Astrocyte of the cerebellum (primary cell): ENCODE measurements at regions not wholly inside any gene's neighbourhood (a gene's known extent, or its start where the extent isn't known, plus 50 kb on each side); places are given as distances from the start of the nearest gene placed in this dataset.
A peak's percentile ranks its signal among the peaks of the same experiment; 100 is the strongest.

Experiments
- DNase-seq: peaks from one replicate; pipeline ENCODE4 v3.0.0-alpha.2; 2011; ENCODE audit warnings: low read depth
- H3K4me3 ChIP-seq: 2 replicates; pipeline ENCODE4 v1.5.1; 2011; ENCODE audit warnings: mild to moderate bottlenecking, low read depth, low read length, moderate library complexity
- in situ Hi-C: cut with HindIII; loops from 2 replicates; pipeline ENCODE4 v1.10.0; 2017; ENCODE audit warnings: low sequenced_read_pairs
- TF ChIP-seq, protein P1 (sequence below): IDR thresholded peaks from 2 replicates; pipeline ENCODE4 v1.5.1; 2012; ENCODE audit warnings: low read length, low read depth, moderate library complexity, mild to moderate bottlenecking; ENCODE audit errors: missing control alignments

DNA sequence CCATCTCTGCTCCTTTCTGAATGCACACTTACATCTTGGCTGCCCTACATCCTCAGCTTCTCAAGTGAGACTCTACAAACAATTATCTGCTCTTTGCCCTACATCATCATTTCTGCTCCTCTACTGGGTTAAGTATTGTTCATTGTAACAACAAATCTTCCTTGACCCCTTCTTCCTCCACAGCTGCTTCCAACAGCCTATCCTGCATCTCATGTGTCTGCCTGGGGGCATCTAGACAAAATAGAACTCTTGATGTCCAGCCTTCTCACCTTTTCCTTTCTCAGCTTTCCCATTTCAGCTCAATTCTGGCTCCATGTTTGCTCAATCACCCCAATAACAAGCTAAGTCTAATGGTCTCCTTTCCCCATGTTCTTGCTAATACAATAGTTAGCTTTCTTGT is 509.8 kb downstream of the DIRAS2 start:
- DNase-seq = no peak
- H3K4me3 ChIP-seq = no peak overlapping the region
- in situ Hi-C loops = no loop called here
- TF ChIP-seq, protein P1, sequence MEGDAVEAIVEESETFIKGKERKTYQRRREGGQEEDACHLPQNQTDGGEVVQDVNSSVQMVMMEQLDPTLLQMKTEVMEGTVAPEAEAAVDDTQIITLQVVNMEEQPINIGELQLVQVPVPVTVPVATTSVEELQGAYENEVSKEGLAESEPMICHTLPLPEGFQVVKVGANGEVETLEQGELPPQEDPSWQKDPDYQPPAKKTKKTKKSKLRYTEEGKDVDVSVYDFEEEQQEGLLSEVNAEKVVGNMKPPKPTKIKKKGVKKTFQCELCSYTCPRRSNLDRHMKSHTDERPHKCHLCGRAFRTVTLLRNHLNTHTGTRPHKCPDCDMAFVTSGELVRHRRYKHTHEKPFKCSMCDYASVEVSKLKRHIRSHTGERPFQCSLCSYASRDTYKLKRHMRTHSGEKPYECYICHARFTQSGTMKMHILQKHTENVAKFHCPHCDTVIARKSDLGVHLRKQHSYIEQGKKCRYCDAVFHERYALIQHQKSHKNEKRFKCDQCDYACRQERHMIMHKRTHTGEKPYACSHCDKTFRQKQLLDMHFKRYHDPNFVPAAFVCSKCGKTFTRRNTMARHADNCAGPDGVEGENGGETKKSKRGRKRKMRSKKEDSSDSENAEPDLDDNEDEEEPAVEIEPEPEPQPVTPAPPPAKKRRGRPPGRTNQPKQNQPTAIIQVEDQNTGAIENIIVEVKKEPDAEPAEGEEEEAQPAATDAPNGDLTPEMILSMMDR = no peak

GRCh38 chr9:90137801-90138200 is 504.8 kb downstream of the DIRAS2 start:
- H3K4me3 ChIP-seq = no peak overlapping the region
- in situ Hi-C loops = no loop called here
- no peak for DNase-seq
- TF ChIP-seq, protein P1 = no peak

DNA sequence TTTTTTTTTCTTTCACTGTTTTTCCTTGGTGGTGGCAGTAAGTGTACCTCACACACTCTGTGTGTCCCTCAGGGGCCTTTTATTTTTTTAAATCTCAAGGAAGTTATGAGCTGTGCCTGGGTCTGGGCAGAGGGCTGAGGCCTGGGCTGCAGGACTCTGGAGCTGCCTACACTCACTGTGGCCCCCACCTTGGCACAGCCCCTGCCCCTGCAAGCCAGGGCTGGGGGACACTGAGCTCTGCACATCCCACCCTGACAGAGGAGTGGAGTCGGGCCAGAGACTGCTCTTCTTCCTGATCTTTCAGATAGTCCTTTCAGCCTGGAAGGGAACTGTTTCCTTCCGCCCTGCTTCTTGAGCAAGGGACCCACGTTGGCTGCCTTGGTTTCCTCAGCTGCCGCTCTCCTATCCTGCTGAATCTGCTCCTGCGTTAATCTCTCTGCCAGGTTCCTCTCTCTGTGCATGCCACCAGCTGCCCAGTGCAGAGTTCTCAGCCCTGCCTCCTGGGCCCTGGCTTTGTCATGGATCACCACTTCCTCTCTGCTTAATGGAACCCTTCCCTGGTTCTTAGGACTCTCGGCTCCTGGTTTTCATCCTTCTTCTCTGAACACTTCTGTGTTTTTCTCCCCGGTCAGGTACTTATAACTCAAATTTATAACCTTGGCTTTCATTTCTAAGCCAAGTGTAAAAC is 502.3 kb downstream of the DIRAS2 start:
- TF ChIP-seq, protein P1 = no peak
- no peak for DNase-seq
- in situ Hi-C loops = no loop called here

DNA sequence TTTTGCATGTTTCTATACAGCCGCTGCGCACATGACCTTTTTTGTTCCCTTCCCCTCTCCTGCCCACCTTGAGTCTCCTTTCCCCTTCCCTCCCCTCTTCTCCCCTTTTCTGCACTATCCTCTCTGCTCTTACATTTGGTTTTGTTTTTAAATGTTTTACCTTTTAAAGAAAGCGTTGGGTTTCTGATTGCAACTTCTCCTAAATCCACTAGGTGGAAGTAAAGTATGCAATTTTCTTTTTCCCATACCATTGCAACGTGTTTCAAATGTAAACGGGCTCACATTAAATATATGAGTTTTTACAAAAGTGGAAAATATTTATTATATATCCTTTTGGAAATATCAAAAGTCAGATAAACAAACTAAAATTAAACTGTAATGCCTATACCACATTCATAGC is 500.9 kb downstream of the DIRAS2 start:
- DNase-seq = peak; percentile 12
- no peak overlapping the region for H3K4me3 ChIP-seq
- in situ Hi-C loops = no loop called here
- TF ChIP-seq, protein P1 = peak; percentile 55

More for the DNA sequence above, 502.3 kb downstream of the DIRAS2 start:
- H3K4me3 ChIP-seq = no peak overlapping the region

DNA sequence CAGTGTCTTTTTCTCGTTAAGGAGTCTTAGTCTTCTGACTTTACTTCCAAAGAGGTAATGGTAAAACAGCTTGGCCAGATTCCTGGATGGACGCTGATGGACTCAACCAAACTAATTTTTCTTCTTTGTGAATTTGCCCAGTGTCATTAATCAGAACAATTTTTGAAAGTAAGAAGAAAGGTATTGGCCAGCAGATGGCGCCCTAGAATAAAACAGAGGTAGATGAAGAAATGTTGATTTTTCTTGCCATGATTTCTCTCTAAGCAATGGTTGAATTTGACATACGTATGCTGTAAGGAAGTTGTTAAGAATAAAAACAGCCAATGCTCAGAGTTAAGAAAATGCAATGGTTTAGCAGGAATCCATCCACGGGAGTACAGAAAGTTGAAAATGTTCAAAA is 500.0 kb downstream of the DIRAS2 start:
- TF ChIP-seq, protein P1 = peak; percentile 20
- in situ Hi-C loops = no loop called here
- peak; percentile 6 for DNase-seq
- no peak overlapping the region for H3K4me3 ChIP-seq

DNA sequence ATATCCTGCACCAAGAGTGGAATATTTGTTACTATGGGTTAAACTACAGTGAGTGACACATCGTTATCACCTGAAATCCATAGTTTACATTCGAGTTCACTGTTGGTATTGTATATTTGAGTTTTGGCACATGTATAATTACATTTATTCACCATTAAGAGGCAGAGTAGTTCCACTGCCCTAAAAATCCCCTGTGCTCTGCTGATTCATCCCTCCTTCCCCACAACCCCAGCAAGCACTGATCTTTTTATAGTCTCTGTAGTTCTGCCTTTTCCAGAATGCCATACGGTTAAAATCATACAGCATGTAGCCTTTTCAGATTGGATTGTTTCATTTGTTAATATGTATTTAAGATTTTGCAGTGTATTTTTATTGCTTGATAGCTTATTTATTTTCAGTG is 495.2 kb downstream of the DIRAS2 start:
- H3K4me3 ChIP-seq = no peak overlapping the region
- in situ Hi-C loops = no loop called here
- DNase-seq = no peak
- TF ChIP-seq, protein P1 = no peak
